GM12878 (cell line): ENCODE measurements at regions not wholly inside any gene's neighbourhood (a gene's known extent, or its start where the extent isn't known, plus 50 kb on each side); places are given as distances from the start of the nearest gene placed in this dataset.

ENCODE experiments used
- ASH2L ChIP-seq: fragments of 300-600, 200-600 bp; sonication (generic); IDR thresholded peaks from 2 replicates; pipeline ENCODE4 v1.6.1; 2017; ENCODE audit warnings: low read depth, mild to moderate bottlenecking, borderline replicate concordance
- CTCF ChIP-seq, 3 experiments: IDR thresholded peaks in 2 of 3; conservative IDR thresholded peaks in 1 of 3; 2 replicates each; pipeline ENCODE4 v1.5.1; 2011; ENCODE audit warnings: low read depth in 3 of 3, low read length in 3 of 3, mild to moderate bottlenecking in 3 of 3, control low read depth in 2 of 3, moderate library complexity in 2 of 3, inconsistent platforms in 1 of 3, mixed read lengths in 1 of 3; ENCODE audit not compliant: control insufficient read depth in 2 of 3, insufficient read depth in 1 of 3; ENCODE audit errors: extremely low read depth in 1 of 3
- E2F8 ChIP-seq: fragments of 450-650 bp; IDR thresholded peaks from 2 replicates; pipeline ENCODE4 v1.6.1; 2018; ENCODE audit warnings: mild to moderate bottlenecking, low read depth, moderate library complexity; ENCODE audit not compliant: partially characterized antibody
- ESRRA ChIP-seq: IDR thresholded peaks from 2 replicates; pipeline ENCODE4 v1.6.1; 2012; ENCODE audit warnings: mild to moderate bottlenecking, low read length, improper control_type of control experiment
- EZH2 ChIP-seq: IDR thresholded peaks from 2 replicates; pipeline ENCODE4 v1.6.1; 2012; ENCODE audit warnings: low read depth, mild to moderate bottlenecking, control low read depth, inconsistent platforms, low read length, borderline replicate concordance; ENCODE audit not compliant: control insufficient read depth
- MYB ChIP-seq: fragments of 150-350 bp; IDR thresholded peaks from 2 replicates; pipeline ENCODE4 v1.6.1; 2014; ENCODE audit warnings: mild to moderate bottlenecking, low read depth, low read length, borderline replicate concordance
- RFX5 ChIP-seq: IDR thresholded peaks from 2 replicates; pipeline ENCODE4 v1.6.1; 2011; ENCODE audit warnings: low read depth, low read length, improper control_type of control experiment
- YY1 ChIP-seq: IDR thresholded peaks from 2 replicates; pipeline ENCODE4 v1.6.1; 2011; ENCODE audit warnings: low read depth, mild to moderate bottlenecking, low read length
- ZNF24 ChIP-seq: fragments of 450-650 bp; IDR thresholded peaks from 2 replicates; pipeline ENCODE4 v1.6.1; 2017; ENCODE audit warnings: antibody characterized with exemption, mild to moderate bottlenecking
- ZNF274 ChIP-seq: IDR thresholded peaks from one replicate; pipeline ENCODE4 v1.8.0; 2011; ENCODE audit not compliant: insufficient read length, insufficient read depth
- ZNF384 ChIP-seq: IDR thresholded peaks from 2 replicates; pipeline ENCODE4 v1.6.1; 2012; ENCODE audit warnings: low read depth, mild to moderate bottlenecking, low read length, improper control_type of control experiment, borderline replicate concordance
- ZSCAN29 ChIP-seq: fragments of 450-650 bp; IDR thresholded peaks from 2 replicates; pipeline ENCODE4 v1.6.1; 2017; ENCODE audit warnings: mild to moderate bottlenecking, moderate library complexity

GRCh38 chr13:34618654-34619053 is 323.4 kb upstream of the NBEA start:
- TF ChIP-seq YY1, result no peak
- no peak for TF ChIP-seq EZH2
- no peak for TF ChIP-seq CTCF (IDR thresholded peaks at IDR 0.05 in 2 of 3, conservative IDR thresholded peaks at IDR 0.05 in 1 of 3; ENCODE audit: control insufficient read depth in 2 of 3, extremely low read depth in 1 of 3, insufficient read depth in 1 of 3, low read depth in 3 of 3, low read length in 3 of 3)
- no peak for TF ChIP-seq RFX5
- no peak for TF ChIP-seq ASH2L
- TF ChIP-seq ZNF24, result no peak
- no peak for TF ChIP-seq ZNF274
- TF ChIP-seq ZNF384, result no peak
- no peak for TF ChIP-seq MYB
- TF ChIP-seq E2F8, result no peak
- TF ChIP-seq ZSCAN29, result no peak
- TF ChIP-seq ESRRA, result no peak
